Fibroblast of skin of left quadriceps (primary cell): ENCODE measurements at regions not wholly inside any gene's neighbourhood (a gene's known extent, or its start where the extent isn't known, plus 50 kb on each side); places are given as distances from the start of the nearest gene placed in this dataset.
"Not testable (repeated sequence)": the region's sequence is repeated elsewhere in the genome, so short reads cannot be mapped to it uniquely, and the experiment has no call there.

Experiments used
- DNase-seq, 2 experiments: peaks; one replicate each; pipeline ENCODE4 v3.0.0-alpha.2; 2013; ENCODE audit warnings: low read depth in 2 of 2

- no peak for DNase-seq
Observed at GRCh38 chr5:176747670-176748072, 62.7 kb upstream of the UNC5A start.

GRCh38 chr5:176748073-176748966, 62.0 kb upstream of the UNC5A start:
- DNase-seq: no peak

GRCh38 chr5:176748967-176749935, 61.1 kb upstream of the UNC5A start:
- no peak for DNase-seq

- no peak for DNase-seq
Observed at GRCh38 chr5:176750144-176750543, 60.2 kb upstream of the UNC5A start.

GRCh38 chr5:176754376-176754973, 55.9 kb upstream of the UNC5A start:
- no peak for DNase-seq

GRCh38 chr5:176755593-176755992, 54.8 kb upstream of the UNC5A start:
- not testable (repeated sequence) for DNase-seq

- not testable (repeated sequence) for DNase-seq
Observed at GRCh38 chr5:176757569-176757968, 52.8 kb upstream of the UNC5A start.
